Prostate gland (tissue), 2 donors: ENCODE measurements at regions not wholly inside any gene's neighbourhood (a gene's known extent, or its start where the extent isn't known, plus 50 kb on each side); places are given as distances from the start of the nearest gene placed in this dataset.

Experiments
- CTCF ChIP-seq, 4 experiments: fragments of 200-600 bp in 2 of 4; fragments of 450-650 bp in 2 of 4; sonication (generic) in 2 of 4; IDR thresholded peaks; 1 replicate in 3 of 4; 2 replicates in 1 of 4; pipeline ENCODE4 v1.5.1; 2016 to 2019; ENCODE audit warnings: antibody characterized with exemption in 4 of 4, mild to moderate bottlenecking in 2 of 4, moderate library complexity in 2 of 4
- POLR2A ChIP-seq: fragments of 450-650 bp; IDR thresholded peaks from one replicate; pipeline ENCODE4 v1.6.1; 2016; ENCODE audit warnings: antibody characterized with exemption, mild to moderate bottlenecking
- POLR2AphosphoS5 ChIP-seq: sonication (generic); formaldehyde crosslinking; IDR thresholded peaks from one replicate; pipeline ENCODE4 v1.6.1; 2017; ENCODE audit warnings: antibody characterized with exemption

GRCh38 chr1:103266036-103266435 is 157.7 kb upstream of the COL11A1 start:
- no peak for TF ChIP-seq POLR2A
- no peak for TF ChIP-seq CTCF (IDR thresholded peaks at IDR 0.05)
- TF ChIP-seq POLR2AphosphoS5, result no peak
